ENCODE measurements at regions not wholly inside any gene's neighbourhood (a gene's known extent, or its start where the extent isn't known, plus 50 kb on each side); places are given as distances from the start of the nearest gene placed in this dataset.

- TF ChIP-seq CTCF (IDR thresholded peaks at IDR 0.05 in 8 of 11, conservative IDR thresholded peaks at IDR 0.05 in 3 of 11): no peak
- TF ChIP-seq POLR2A (IDR thresholded peaks at IDR 0.05): no peak
- TF ChIP-seq POLR2AphosphoS5 (IDR thresholded peaks at IDR 0.05): no peak
These were observed 52.2 kb upstream of the CD83 start for GRCh38 chr6:14065350-14065749.
